ENCODE measurements at regions not wholly inside any gene's neighbourhood (a gene's known extent, or its start where the extent isn't known, plus 50 kb on each side); places are given as distances from the start of the nearest gene placed in this dataset.

DNA sequence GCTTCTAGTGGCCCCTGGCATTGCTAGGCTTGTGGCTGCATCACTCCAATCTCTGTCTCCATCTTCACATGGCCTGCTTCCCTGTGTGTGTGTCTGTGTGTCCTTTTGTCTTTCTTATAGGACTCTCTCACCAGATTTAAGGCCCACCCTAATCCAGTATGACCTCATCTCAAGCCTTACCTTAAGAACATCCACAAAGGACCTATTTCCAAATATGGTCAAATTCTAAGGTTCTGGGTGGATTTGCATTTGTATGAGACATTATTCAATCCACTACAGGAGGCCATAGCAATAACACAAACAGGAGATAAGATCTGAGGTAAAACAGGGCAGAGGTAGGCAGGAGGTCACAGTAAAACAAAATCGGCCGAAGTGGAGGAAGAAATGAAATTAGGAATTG, 375.9 kb downstream of the BTG1 start:
- Histone ChIP-seq H3K4me2 (replicated peaks; ENCODE audit: low read depth, low read length, poor library complexity, severe bottlenecking) (no peak overlapping the region), H3K27me3 (replicated peaks in 1 of 4; ENCODE audit: control extremely low read depth in 1 of 4, control insufficient read depth in 3 of 4, insufficient read depth in 4 of 4, low read length in 3 of 4) (peaks cover 0 to 2% (median 0%) of the 10 kb centered on the region in 4 experiments), H3K4me1 (ENCODE audit: control insufficient read depth in 2 of 2, insufficient read depth in 2 of 2, low read length in 2 of 2) (no peaks in the 10 kb centered on the region), H3K79me2 (ENCODE audit: control insufficient read depth, insufficient read depth, low read length) (no peaks in the 10 kb centered on the region), H3K4me3 (ENCODE audit: control extremely low read depth in 1 of 5, extremely low read depth in 1 of 5, insufficient read depth in 1 of 5, low read depth in 2 of 5, low read length in 4 of 5) (no peak overlapping the region), H3K9me3 (ENCODE audit: control extremely low read depth in 1 of 3, control insufficient read depth in 2 of 3, insufficient read depth in 1 of 3, low read length in 2 of 3) (no peaks in the 10 kb centered on the region), H3K36me3 (replicated peaks in 1 of 2; ENCODE audit: control extremely low read depth in 1 of 2, control insufficient read depth in 1 of 2, extremely low read depth in 1 of 2, insufficient read depth in 2 of 2, low read length in 1 of 2) (no peaks in the 10 kb centered on the region), H2AFZ (ENCODE audit: insufficient read depth, low read depth, low read length, poor library complexity, severe bottlenecking) (no peak overlapping the region), H4K20me1 (ENCODE audit: control insufficient read depth, insufficient read depth, low read length, poor library complexity, severe bottlenecking) (no peaks in the 10 kb centered on the region), H3K27ac (ENCODE audit: low read length in 2 of 2) (no peak overlapping the region), H3K9ac (ENCODE audit: low read length) (no peak overlapping the region)
- intact Hi-C loops (cut with micrococcal nuclease), result no loop called here
- no peaks in the 10 kb centered on the region for H3K4me1 Mint-ChIP-seq
- CTCF ChIA-PET, result no interaction called here
- TF ChIP-seq, protein P1, sequence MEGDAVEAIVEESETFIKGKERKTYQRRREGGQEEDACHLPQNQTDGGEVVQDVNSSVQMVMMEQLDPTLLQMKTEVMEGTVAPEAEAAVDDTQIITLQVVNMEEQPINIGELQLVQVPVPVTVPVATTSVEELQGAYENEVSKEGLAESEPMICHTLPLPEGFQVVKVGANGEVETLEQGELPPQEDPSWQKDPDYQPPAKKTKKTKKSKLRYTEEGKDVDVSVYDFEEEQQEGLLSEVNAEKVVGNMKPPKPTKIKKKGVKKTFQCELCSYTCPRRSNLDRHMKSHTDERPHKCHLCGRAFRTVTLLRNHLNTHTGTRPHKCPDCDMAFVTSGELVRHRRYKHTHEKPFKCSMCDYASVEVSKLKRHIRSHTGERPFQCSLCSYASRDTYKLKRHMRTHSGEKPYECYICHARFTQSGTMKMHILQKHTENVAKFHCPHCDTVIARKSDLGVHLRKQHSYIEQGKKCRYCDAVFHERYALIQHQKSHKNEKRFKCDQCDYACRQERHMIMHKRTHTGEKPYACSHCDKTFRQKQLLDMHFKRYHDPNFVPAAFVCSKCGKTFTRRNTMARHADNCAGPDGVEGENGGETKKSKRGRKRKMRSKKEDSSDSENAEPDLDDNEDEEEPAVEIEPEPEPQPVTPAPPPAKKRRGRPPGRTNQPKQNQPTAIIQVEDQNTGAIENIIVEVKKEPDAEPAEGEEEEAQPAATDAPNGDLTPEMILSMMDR (IDR thresholded peaks at IDR 0.05), result no peak
- no peak for TF ChIP-seq EZH2 (IDR thresholded peaks at IDR 0.05; ENCODE audit: borderline replicate concordance, insufficient read depth, low read depth, low read length, poor library complexity, severe bottlenecking)
- no peak for ATAC-seq (ENCODE audit: low read depth)
- H3K4me3 Mint-ChIP-seq, result no peak overlapping the region
- DNase-seq, result no peak
- 91% methylated on average over 2 of the region's 2 CpGs for WGBS (ENCODE audit: insufficient coverage)
- H3K27me3 Mint-ChIP-seq, result no peaks in the 10 kb centered on the region
- POLR2A ChIA-PET, result no interaction called here
- no peaks in the 10 kb centered on the region for H3K9me3 Mint-ChIP-seq (ENCODE audit: insufficient read depth)
- H3K27ac Mint-ChIP-seq, result no peak overlapping the region

DNA sequence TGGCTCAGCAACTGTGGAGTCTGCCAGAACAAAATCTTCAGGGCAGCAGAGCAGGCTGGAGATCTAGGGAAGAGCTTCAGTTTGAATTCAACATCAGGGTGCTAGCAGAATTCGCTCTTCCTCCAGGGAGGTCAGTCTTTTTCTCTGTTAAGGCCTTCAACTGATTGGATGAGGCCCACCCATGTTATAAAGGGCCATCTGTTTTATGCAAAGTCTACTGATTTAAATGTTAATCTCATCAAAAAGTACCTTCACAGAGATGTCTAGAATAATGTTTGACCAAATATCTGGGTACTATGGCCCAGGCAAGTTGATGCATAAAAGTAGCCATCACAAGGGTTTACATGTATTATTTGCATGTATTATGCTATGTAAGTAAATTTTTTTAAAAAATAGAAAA, 378.4 kb downstream of the BTG1 start:
- ATAC-seq (ENCODE audit: low read depth) (no peak), DNase-seq (no peak)
- Histone ChIP-seq H3K36me3 (replicated peaks in 1 of 2; ENCODE audit: control extremely low read depth in 1 of 2, control insufficient read depth in 1 of 2, extremely low read depth in 1 of 2, insufficient read depth in 2 of 2, low read length in 1 of 2) (no peaks in the 10 kb centered on the region), H3K27ac (ENCODE audit: low read length in 2 of 2) (no peak overlapping the region), H3K79me2 (ENCODE audit: control insufficient read depth, insufficient read depth, low read length) (no peaks in the 10 kb centered on the region), H3K4me3 (ENCODE audit: control extremely low read depth in 1 of 5, extremely low read depth in 1 of 5, insufficient read depth in 1 of 5, low read depth in 2 of 5, low read length in 4 of 5) (no peak overlapping the region), H3K9me3 (ENCODE audit: control extremely low read depth in 1 of 3, control insufficient read depth in 2 of 3, insufficient read depth in 1 of 3, low read length in 2 of 3) (no peaks in the 10 kb centered on the region), H3K9ac (ENCODE audit: low read length) (no peak overlapping the region), H3K27me3 (replicated peaks in 1 of 4; ENCODE audit: control extremely low read depth in 1 of 4, control insufficient read depth in 3 of 4, insufficient read depth in 4 of 4, low read length in 3 of 4) (peaks cover 0 to 2% (median 0%) of the 10 kb centered on the region in 4 experiments), H4K20me1 (ENCODE audit: control insufficient read depth, insufficient read depth, low read length, poor library complexity, severe bottlenecking) (no peaks in the 10 kb centered on the region), H3K4me1 (ENCODE audit: control insufficient read depth in 2 of 2, insufficient read depth in 2 of 2, low read length in 2 of 2) (no peaks in the 10 kb centered on the region), H3K4me2 (replicated peaks; ENCODE audit: low read depth, low read length, poor library complexity, severe bottlenecking) (no peak overlapping the region), H2AFZ (ENCODE audit: insufficient read depth, low read depth, low read length, poor library complexity, severe bottlenecking) (no peak overlapping the region)
- Mint-ChIP-seq H3K4me3 (no peak overlapping the region), H3K9me3 (ENCODE audit: insufficient read depth) (no peaks in the 10 kb centered on the region), H3K4me1 (no peaks in the 10 kb centered on the region), H3K27ac (no peak overlapping the region), H3K27me3 (peaks cover 2% of the 10 kb centered on the region)
- ChIA-PET CTCF (interaction anchor here (1.2 kb wide), 1 partner anchor 45 kb away, joined by 4 read pairs; no protein-coding TSS in a partner anchor), POLR2A (no interaction called here)
- TF ChIP-seq, protein P1 (IDR thresholded peaks at IDR 0.05), result no peak
- TF ChIP-seq EZH2 (IDR thresholded peaks at IDR 0.05; ENCODE audit: borderline replicate concordance, insufficient read depth, low read depth, low read length, poor library complexity, severe bottlenecking), result no peak
- WGBS (ENCODE audit: insufficient coverage), result no CpG with 5 or more reads among the region's 1 CpG
- intact Hi-C loops (cut with micrococcal nuclease), result no loop called here
